ENCODE measurements at regions not wholly inside any gene's neighbourhood (a gene's known extent, or its start where the extent isn't known, plus 50 kb on each side); places are given as distances from the start of the nearest gene placed in this dataset.

GRCh38 chr1:5617179-5617520, 375.1 kb downstream of the NPHP4 start:
- TF ChIP-seq EZH2 (IDR thresholded peaks at IDR 0.05; ENCODE audit: borderline replicate concordance, insufficient read depth, low read length, poor library complexity, severe bottlenecking), result no peak
- TF ChIP-seq, protein P1, sequence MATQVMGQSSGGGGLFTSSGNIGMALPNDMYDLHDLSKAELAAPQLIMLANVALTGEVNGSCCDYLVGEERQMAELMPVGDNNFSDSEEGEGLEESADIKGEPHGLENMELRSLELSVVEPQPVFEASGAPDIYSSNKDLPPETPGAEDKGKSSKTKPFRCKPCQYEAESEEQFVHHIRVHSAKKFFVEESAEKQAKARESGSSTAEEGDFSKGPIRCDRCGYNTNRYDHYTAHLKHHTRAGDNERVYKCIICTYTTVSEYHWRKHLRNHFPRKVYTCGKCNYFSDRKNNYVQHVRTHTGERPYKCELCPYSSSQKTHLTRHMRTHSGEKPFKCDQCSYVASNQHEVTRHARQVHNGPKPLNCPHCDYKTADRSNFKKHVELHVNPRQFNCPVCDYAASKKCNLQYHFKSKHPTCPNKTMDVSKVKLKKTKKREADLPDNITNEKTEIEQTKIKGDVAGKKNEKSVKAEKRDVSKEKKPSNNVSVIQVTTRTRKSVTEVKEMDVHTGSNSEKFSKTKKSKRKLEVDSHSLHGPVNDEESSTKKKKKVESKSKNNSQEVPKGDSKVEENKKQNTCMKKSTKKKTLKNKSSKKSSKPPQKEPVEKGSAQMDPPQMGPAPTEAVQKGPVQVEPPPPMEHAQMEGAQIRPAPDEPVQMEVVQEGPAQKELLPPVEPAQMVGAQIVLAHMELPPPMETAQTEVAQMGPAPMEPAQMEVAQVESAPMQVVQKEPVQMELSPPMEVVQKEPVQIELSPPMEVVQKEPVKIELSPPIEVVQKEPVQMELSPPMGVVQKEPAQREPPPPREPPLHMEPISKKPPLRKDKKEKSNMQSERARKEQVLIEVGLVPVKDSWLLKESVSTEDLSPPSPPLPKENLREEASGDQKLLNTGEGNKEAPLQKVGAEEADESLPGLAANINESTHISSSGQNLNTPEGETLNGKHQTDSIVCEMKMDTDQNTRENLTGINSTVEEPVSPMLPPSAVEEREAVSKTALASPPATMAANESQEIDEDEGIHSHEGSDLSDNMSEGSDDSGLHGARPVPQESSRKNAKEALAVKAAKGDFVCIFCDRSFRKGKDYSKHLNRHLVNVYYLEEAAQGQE (IDR thresholded peaks at IDR 0.05; ENCODE audit: borderline replicate concordance), result no peak
- Histone ChIP-seq H2AFZ (ENCODE audit: low read depth, low read length) (no peak overlapping the region), H3K36me3 (ENCODE audit: insufficient read depth, low read length) (no peaks in the 10 kb centered on the region), H3F3A (ENCODE audit: insufficient read depth, low read length, poor library complexity, severe bottlenecking) (no peaks in the 10 kb centered on the region), H3K4me2 (ENCODE audit: low read length) (no peak overlapping the region), H3K27me3 (ENCODE audit: insufficient read depth, low read depth, low read length) (no peaks in the 10 kb centered on the region), H3K79me2 (replicated peaks; ENCODE audit: insufficient read depth, low read length) (no peaks in the 10 kb centered on the region), H3K9ac (ENCODE audit: low read length) (no peak overlapping the region), H3K9me3 (ENCODE audit: low read length) (no peaks in the 10 kb centered on the region), H3K9me2 (ENCODE audit: insufficient read depth, low read length) (no peaks in the 10 kb centered on the region), H4K20me1 (ENCODE audit: insufficient read depth) (no peaks in the 10 kb centered on the region), H3K27ac (ENCODE audit: low read length) (no peak overlapping the region), H3K4me3 (ENCODE audit: low read length) (no peak overlapping the region)

GRCh38 chr1:5616366-5617178, 375.7 kb downstream of the NPHP4 start:
- no peak overlapping the region for H3K4me2 ChIP-seq (ENCODE audit: low read length)
- no peak overlapping the region for H3K27ac ChIP-seq (ENCODE audit: low read length)
- H4K20me1 ChIP-seq (ENCODE audit: insufficient read depth), result no peaks in the 10 kb centered on the region
- no peaks in the 10 kb centered on the region for H3K79me2 ChIP-seq (replicated peaks; ENCODE audit: insufficient read depth, low read length)
- no peak overlapping the region for H2AFZ ChIP-seq (ENCODE audit: low read depth, low read length)
- H3K36me3 ChIP-seq (ENCODE audit: insufficient read depth, low read length), result no peaks in the 10 kb centered on the region
- H3F3A ChIP-seq (ENCODE audit: insufficient read depth, low read length, poor library complexity, severe bottlenecking), result no peaks in the 10 kb centered on the region
- no peaks in the 10 kb centered on the region for H3K9me3 ChIP-seq (ENCODE audit: low read length)
- TF ChIP-seq CTCF (IDR thresholded peaks at IDR 0.05; ENCODE audit: poor library complexity, severe bottlenecking), result no peak
- TF ChIP-seq EZH2 (IDR thresholded peaks at IDR 0.05; ENCODE audit: borderline replicate concordance, insufficient read depth, low read length, poor library complexity, severe bottlenecking), result no peak
- no peak for TF ChIP-seq TAF1 (IDR thresholded peaks at IDR 0.05; ENCODE audit: low read depth)
- TF ChIP-seq RAD21 (conservative IDR thresholded peaks at IDR 0.05), result no peak
- TF ChIP-seq POLR2AphosphoS5 (IDR thresholded peaks at IDR 0.05), result no peak
- H3K9ac ChIP-seq (ENCODE audit: low read length), result no peak overlapping the region
- H3K27me3 ChIP-seq (ENCODE audit: insufficient read depth, low read depth, low read length), result no peaks in the 10 kb centered on the region
- H3K9me2 ChIP-seq (ENCODE audit: insufficient read depth, low read length), result no peaks in the 10 kb centered on the region
- H3K4me3 ChIP-seq (ENCODE audit: low read length), result no peak overlapping the region

GRCh38 chr1:5615076-5615475, 377.1 kb downstream of the NPHP4 start:
- Histone ChIP-seq H2AFZ (ENCODE audit: low read depth, low read length) (no peak overlapping the region), H3K9me3 (ENCODE audit: low read length) (no peaks in the 10 kb centered on the region), H3K79me2 (replicated peaks; ENCODE audit: insufficient read depth, low read length) (no peaks in the 10 kb centered on the region), H3K4me2 (ENCODE audit: low read length) (no peak overlapping the region), H3K4me3 (ENCODE audit: low read length) (no peak overlapping the region), H3K9me2 (ENCODE audit: insufficient read depth, low read length) (no peaks in the 10 kb centered on the region), H3K9ac (ENCODE audit: low read length) (no peak overlapping the region), H3K27ac (ENCODE audit: low read length) (no peak overlapping the region), H3F3A (ENCODE audit: insufficient read depth, low read length, poor library complexity, severe bottlenecking) (no peaks in the 10 kb centered on the region), H4K20me1 (ENCODE audit: insufficient read depth) (no peaks in the 10 kb centered on the region), H3K27me3 (ENCODE audit: insufficient read depth, low read depth, low read length) (no peaks in the 10 kb centered on the region), H3K36me3 (ENCODE audit: insufficient read depth, low read length) (no peaks in the 10 kb centered on the region)
- no peak for TF ChIP-seq SMC3 (conservative IDR thresholded peaks at IDR 0.05; ENCODE audit: poor library complexity)
